Lower lobe of right lung (tissue), 2 donors: ENCODE measurements at regions not wholly inside any gene's neighbourhood (a gene's known extent, or its start where the extent isn't known, plus 50 kb on each side); places are given as distances from the start of the nearest gene placed in this dataset.

Source experiments
- ATAC-seq, 2 donors: fragments of 200-7000 bp; cut with Tn5 transposase; one replicate each; pipeline ENCODE4 v1.9.1; 2020 to 2022; ENCODE audit warnings: mild to moderate bottlenecking in 2 of 2, moderate library complexity in 2 of 2
- DNase-seq: peaks from one replicate; pipeline ENCODE4 v3.0.0-alpha.2; 2020
- H3K27ac ChIP-seq: fragments of 200-600 bp; one replicate; pipeline ENCODE4 v1.8.0; 2022
- H3K27me3 ChIP-seq: fragments of 200-600 bp; one replicate; pipeline ENCODE4 v1.8.0; 2022; ENCODE audit warnings: low read depth
- H3K36me3 ChIP-seq: fragments of 200-600 bp; one replicate; pipeline ENCODE4 v1.8.0; 2022; ENCODE audit warnings: mild to moderate bottlenecking
- H3K4me1 ChIP-seq: fragments of 200-600 bp; one replicate; pipeline ENCODE4 v1.8.0; 2022
- H3K4me3 ChIP-seq: fragments of 200-600 bp; one replicate; pipeline ENCODE4 v1.8.0; 2022; ENCODE audit warnings: mild to moderate bottlenecking
- H3K9me3 ChIP-seq: fragments of 200-600 bp; one replicate; pipeline ENCODE4 v1.8.0; 2022
- intact Hi-C: fragments of 100-400 bp; cut with DNase I; formaldehyde crosslinking; loops from one replicate; pipeline ENCODE4 v1.11.0; 2022
- TF ChIP-seq, protein P1 (sequence below): fragments of 200-600 bp; IDR thresholded peaks from one replicate; pipeline ENCODE4 v1.8.0; 2022; ENCODE audit warnings: antibody characterized with exemption, mild to moderate bottlenecking
- donor health status: DM: no; HTN: yes; CAD: no; lungs with severe emphysema.

DNA sequence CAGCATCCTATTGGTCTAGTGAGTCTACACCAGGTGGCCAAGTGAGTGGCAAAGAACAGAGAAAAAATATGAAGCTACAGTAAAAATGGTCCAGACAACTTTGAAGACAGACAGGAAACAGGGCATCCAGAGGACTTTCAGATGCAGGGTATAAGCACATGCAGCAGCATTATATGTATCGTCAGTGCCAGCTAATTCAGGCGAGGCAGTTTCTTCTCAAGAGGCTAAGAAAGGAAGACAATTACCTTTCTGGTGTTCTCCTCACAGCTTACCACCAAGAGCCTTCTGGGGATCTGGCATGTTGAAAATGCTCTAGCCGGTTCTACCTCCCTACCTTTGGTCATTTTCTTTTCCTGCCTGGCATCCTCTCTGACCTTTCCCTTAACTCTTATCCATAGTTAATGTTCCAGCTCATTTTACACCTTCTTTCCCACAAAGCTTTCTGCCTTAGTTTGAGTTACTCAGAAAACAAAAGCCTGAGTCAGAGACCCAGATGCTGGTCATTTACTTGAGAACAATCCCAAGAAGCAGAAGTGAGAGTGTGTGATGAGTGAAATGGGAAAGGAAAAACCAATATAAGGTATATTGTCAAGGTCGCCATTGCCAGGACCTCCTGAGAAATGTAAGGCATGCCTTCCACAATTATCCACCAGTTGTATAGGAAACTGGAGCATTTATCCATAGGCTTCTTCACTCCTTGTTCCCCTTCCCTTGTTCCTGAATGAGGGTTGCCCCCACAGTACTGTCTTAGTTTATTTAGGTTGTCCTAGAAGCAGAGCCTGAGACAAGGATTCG is 444.1 kb downstream of the PLPP3 start:
- DNase-seq (no peak), ATAC-seq (no peak)
- Histone ChIP-seq H3K4me1 (peaks cover 3% of the 10 kb centered on the region), H3K27me3 (no peaks in the 10 kb centered on the region), H3K27ac (no peak overlapping the region), H3K36me3 (no peaks in the 10 kb centered on the region), H3K9me3 (no peaks in the 10 kb centered on the region), H3K4me3 (no peak overlapping the region)
- TF ChIP-seq, protein P1, sequence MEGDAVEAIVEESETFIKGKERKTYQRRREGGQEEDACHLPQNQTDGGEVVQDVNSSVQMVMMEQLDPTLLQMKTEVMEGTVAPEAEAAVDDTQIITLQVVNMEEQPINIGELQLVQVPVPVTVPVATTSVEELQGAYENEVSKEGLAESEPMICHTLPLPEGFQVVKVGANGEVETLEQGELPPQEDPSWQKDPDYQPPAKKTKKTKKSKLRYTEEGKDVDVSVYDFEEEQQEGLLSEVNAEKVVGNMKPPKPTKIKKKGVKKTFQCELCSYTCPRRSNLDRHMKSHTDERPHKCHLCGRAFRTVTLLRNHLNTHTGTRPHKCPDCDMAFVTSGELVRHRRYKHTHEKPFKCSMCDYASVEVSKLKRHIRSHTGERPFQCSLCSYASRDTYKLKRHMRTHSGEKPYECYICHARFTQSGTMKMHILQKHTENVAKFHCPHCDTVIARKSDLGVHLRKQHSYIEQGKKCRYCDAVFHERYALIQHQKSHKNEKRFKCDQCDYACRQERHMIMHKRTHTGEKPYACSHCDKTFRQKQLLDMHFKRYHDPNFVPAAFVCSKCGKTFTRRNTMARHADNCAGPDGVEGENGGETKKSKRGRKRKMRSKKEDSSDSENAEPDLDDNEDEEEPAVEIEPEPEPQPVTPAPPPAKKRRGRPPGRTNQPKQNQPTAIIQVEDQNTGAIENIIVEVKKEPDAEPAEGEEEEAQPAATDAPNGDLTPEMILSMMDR = no peak
- intact Hi-C loops = no loop called here

- intact Hi-C loops = no loop called here
- ATAC-seq = no peak
- Histone ChIP-seq H3K27ac (no peak overlapping the region), H3K27me3 (no peaks in the 10 kb centered on the region), H3K4me3 (no peak overlapping the region), H3K9me3 (no peaks in the 10 kb centered on the region), H3K4me1 (peaks cover 3% of the 10 kb centered on the region), H3K36me3 (no peaks in the 10 kb centered on the region)
- DNase-seq = no peak
- TF ChIP-seq, protein P1 = no peak
Observed at GRCh38 chr1:56133522-56134472, 445.6 kb downstream of the PLPP3 start.

GRCh38 chr1:56132520-56132919 is 446.8 kb downstream of the PLPP3 start:
- Histone ChIP-seq H3K27me3 (no peaks in the 10 kb centered on the region), H3K4me3 (no peak overlapping the region), H3K27ac (no peak overlapping the region), H3K9me3 (no peaks in the 10 kb centered on the region), H3K4me1 (peaks cover 3% of the 10 kb centered on the region), H3K36me3 (no peaks in the 10 kb centered on the region)
- TF ChIP-seq, protein P1 = no peak
- intact Hi-C loops = no loop called here
- DNase-seq (no peak), ATAC-seq (no peak)

DNA sequence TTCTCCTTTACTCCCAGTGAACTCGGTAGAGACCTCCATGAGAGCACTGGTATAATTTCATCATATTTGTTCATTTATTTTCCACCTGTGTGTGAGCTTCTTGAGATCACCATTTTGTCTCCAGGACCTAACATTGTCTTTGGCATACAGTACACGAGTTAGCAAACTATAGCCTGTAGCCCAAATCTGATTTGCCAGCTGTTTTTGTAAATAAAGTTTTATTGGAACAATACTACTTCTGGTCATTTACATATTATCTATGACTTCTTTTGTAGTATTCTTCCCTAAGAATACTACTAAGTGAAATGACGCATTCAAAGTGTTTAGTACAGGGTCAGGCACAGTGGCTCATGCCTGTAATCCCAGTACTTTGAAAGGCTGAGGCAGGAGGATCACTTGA is 449.5 kb downstream of the PLPP3 start:
- H3K27me3 ChIP-seq = no peaks in the 10 kb centered on the region
- TF ChIP-seq, protein P1 = no peak
- ATAC-seq = no peak
- H3K4me1 ChIP-seq = peaks cover 3% of the 10 kb centered on the region
- intact Hi-C loops = no loop called here
- no peak overlapping the region for H3K4me3 ChIP-seq
- no peaks in the 10 kb centered on the region for H3K9me3 ChIP-seq
- no peaks in the 10 kb centered on the region for H3K36me3 ChIP-seq
- no peak overlapping the region for H3K27ac ChIP-seq
- DNase-seq = no peak

GRCh38 chr1:56125316-56125715 is 454.0 kb downstream of the PLPP3 start:
- ATAC-seq = no peak
- Histone ChIP-seq H3K4me1 (no peaks in the 10 kb centered on the region), H3K27ac (no peak overlapping the region), H3K9me3 (no peaks in the 10 kb centered on the region), H3K27me3 (no peaks in the 10 kb centered on the region), H3K4me3 (no peak overlapping the region), H3K36me3 (no peaks in the 10 kb centered on the region)
- TF ChIP-seq, protein P1 = no peak
- intact Hi-C loops = no loop called here
- no peak for DNase-seq
